Peyer's patch (tissue), 4 donors: ENCODE measurements at regions not wholly inside any gene's neighbourhood (a gene's known extent, or its start where the extent isn't known, plus 50 kb on each side); places are given as distances from the start of the nearest gene placed in this dataset.

Source experiments
- DNase-seq, 3 donors: peaks; one replicate each; pipeline ENCODE4 v3.0.0-alpha.2; 2017 to 2019
- H3K27ac ChIP-seq, 4 donors: fragments of 200-600 bp; sonication (generic); one replicate each; pipeline ENCODE4 v1.5.1; 2016 to 2019
- H3K27me3 ChIP-seq, 2 donors: fragments of 200-600 bp; sonication (generic); one replicate each; pipeline ENCODE4 v1.5.1; 2019
- H3K36me3 ChIP-seq, 3 donors: fragments of 200-600 bp; sonication (generic); one replicate each; pipeline ENCODE4 v1.5.1; 2016 to 2019
- H3K4me1 ChIP-seq, 4 donors: fragments of 200-600 bp; sonication (generic); one replicate each; pipeline ENCODE4 v1.5.1; 2016 to 2019
- H3K4me3 ChIP-seq, 4 donors: fragments of 200-600 bp; sonication (generic); 1 replicate in 3 of 4; 2 replicates in 1 of 4; pipeline ENCODE4 v1.5.1; 2016 to 2019; ENCODE audit warnings: mild to moderate bottlenecking in 1 of 4
- H3K9me3 ChIP-seq, 4 donors: fragments of 200-600 bp; sonication (generic); one replicate each; pipeline ENCODE4 v1.5.1; 2016 to 2019; ENCODE audit warnings: mild to moderate bottlenecking in 1 of 4
- POLR2A ChIP-seq, 2 donors: fragments of 450-650 bp; IDR thresholded peaks; one replicate each; pipeline ENCODE4 v1.5.1; 2017; ENCODE audit warnings: antibody characterized with exemption in 2 of 2, mild to moderate bottlenecking in 2 of 2, moderate library complexity in 2 of 2
- TF ChIP-seq, protein P1 (sequence below), 6 experiments: fragments of 450-650 bp in 4 of 6; fragments of 200-600 bp in 2 of 6; sonication (generic) in 1 of 6; IDR thresholded peaks; one replicate each; pipeline ENCODE4 v1.5.1; 2017 to 2019; ENCODE audit warnings: antibody characterized with exemption in 6 of 6, mild to moderate bottlenecking in 3 of 6, moderate library complexity in 1 of 6

DNA sequence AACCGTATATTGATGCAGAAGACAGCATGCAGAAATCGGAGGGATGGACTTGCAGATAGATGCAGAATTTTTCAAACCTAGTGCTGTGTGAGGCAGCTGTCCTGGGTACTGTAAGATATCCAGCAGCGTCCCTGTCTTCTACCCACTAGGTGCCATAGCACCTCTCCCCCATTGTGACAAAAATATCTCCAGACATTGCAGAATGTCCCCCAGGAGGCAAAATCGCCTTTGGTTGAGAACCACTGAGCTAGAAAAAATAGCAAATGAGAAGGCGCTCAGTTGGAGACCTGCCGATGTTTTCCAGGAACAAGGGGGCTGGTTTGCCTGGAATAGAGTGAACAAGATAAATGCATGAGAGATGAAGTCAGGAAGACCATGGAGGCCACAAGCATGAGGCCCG is 67.9 kb upstream of the TMEM132D start:
- no peak for TF ChIP-seq POLR2A (IDR thresholded peaks at IDR 0.05)
- TF ChIP-seq, protein P1, sequence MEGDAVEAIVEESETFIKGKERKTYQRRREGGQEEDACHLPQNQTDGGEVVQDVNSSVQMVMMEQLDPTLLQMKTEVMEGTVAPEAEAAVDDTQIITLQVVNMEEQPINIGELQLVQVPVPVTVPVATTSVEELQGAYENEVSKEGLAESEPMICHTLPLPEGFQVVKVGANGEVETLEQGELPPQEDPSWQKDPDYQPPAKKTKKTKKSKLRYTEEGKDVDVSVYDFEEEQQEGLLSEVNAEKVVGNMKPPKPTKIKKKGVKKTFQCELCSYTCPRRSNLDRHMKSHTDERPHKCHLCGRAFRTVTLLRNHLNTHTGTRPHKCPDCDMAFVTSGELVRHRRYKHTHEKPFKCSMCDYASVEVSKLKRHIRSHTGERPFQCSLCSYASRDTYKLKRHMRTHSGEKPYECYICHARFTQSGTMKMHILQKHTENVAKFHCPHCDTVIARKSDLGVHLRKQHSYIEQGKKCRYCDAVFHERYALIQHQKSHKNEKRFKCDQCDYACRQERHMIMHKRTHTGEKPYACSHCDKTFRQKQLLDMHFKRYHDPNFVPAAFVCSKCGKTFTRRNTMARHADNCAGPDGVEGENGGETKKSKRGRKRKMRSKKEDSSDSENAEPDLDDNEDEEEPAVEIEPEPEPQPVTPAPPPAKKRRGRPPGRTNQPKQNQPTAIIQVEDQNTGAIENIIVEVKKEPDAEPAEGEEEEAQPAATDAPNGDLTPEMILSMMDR (IDR thresholded peaks at IDR 0.05) = no peak
- Histone ChIP-seq H3K36me3 (no peaks in the 10 kb centered on the region), H3K4me3 (no peak overlapping the region), H3K27me3 (no peaks in the 10 kb centered on the region), H3K27ac (no peak overlapping the region), H3K4me1 (no peaks in the 10 kb centered on the region), H3K9me3 (no peaks in the 10 kb centered on the region)
- DNase-seq = no peak

DNA sequence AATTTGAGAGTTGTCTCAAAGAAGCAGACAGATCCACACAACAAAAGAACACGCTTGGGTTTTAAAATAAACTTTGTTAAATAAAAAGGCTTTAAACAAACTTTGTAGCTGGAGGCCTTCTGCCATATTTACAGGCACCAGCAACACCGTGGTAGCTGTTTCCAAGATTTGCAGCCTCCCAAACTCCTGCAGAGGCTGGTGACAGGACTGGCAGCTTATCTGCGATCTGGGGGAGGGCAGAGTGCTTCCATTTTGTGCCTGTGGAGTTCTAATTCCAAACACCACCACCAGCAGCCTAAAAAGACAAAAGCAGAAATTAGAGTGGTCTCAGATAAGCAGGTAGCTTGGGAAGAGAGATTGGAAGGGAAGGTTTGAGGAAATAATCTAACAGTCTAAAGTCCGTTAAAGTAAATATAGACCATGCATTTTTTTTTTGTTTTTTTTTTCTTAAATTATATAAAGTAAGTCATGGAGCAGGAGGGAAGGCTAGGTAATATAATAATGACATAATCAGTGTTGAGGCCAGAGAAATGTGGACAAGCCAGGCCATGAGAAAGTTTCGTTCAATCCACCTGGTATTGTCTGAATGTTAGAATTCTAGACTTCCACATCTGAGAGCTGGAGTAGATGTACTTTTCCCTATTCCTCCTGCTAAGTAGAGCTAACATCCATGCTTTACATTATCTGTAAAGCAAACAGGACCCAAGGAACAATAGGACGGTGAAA is 69.6 kb upstream of the TMEM132D start:
- DNase-seq = no peak
- TF ChIP-seq POLR2A (IDR thresholded peaks at IDR 0.05) = no peak
- TF ChIP-seq, protein P1 (IDR thresholded peaks at IDR 0.05) = no peak
- Histone ChIP-seq H3K4me1 (no peaks in the 10 kb centered on the region), H3K9me3 (no peaks in the 10 kb centered on the region), H3K27me3 (no peaks in the 10 kb centered on the region), H3K27ac (no peak overlapping the region), H3K36me3 (no peaks in the 10 kb centered on the region), H3K4me3 (no peak overlapping the region)

DNA sequence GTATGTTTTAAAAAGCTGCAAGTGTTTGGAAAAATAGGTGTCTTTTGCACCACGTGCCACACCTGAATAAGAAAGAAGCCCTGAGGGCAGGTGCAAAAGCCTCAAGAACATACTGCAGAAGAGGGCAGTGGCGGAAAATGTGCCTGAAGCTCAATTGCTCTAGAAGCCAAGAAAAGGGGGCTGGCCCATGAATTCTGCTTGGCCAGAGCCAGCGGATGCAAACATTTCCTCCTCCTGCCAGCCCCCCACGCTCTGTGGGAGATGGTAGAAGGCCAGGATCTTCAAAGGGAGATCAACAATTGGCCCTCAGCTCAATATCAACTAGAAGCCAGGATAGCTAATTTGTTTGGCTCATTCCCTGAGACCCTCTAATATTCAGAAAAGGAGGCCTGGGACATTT is 80.3 kb upstream of the TMEM132D start:
- Histone ChIP-seq H3K27ac (no peak overlapping the region), H3K27me3 (no peaks in the 10 kb centered on the region), H3K36me3 (no peaks in the 10 kb centered on the region), H3K4me1 (no peaks in the 10 kb centered on the region), H3K4me3 (no peak overlapping the region), H3K9me3 (peaks cover 0 to 2% (median 0%) of the 10 kb centered on the region in 4 donors)
- no peak for TF ChIP-seq POLR2A (IDR thresholded peaks at IDR 0.05)
- TF ChIP-seq, protein P1 (IDR thresholded peaks at IDR 0.05) = no peak
- DNase-seq = no peak

DNA sequence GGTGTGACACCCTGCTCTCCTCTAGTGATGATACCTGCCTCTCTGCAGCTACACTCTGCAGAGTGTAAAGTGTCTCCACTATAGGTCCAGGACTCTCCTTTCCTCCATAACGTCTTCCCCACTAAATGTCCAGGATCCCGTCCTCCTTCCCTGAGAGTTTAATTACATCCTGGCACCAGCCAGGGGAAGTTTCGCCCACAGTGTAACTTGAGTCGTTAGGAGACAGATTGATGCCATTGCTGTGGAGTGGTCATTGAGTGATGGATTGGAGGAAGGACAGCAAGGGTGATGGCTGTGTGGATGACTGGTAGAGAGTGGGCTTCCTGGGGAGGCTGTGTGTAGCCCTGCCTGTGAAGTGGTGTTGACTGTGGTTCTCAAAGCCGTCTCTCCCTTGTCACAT is 84.0 kb upstream of the TMEM132D start:
- Histone ChIP-seq H3K4me1 (no peaks in the 10 kb centered on the region), H3K27me3 (no peaks in the 10 kb centered on the region), H3K4me3 (no peak overlapping the region), H3K36me3 (no peaks in the 10 kb centered on the region), H3K27ac (no peak overlapping the region), H3K9me3 (peaks cover 0 to 5% (median 0%) of the 10 kb centered on the region in 4 donors)
- TF ChIP-seq POLR2A (IDR thresholded peaks at IDR 0.05) = no peak
- TF ChIP-seq, protein P1 (IDR thresholded peaks at IDR 0.05) = no peak
- DNase-seq = no peak

DNA sequence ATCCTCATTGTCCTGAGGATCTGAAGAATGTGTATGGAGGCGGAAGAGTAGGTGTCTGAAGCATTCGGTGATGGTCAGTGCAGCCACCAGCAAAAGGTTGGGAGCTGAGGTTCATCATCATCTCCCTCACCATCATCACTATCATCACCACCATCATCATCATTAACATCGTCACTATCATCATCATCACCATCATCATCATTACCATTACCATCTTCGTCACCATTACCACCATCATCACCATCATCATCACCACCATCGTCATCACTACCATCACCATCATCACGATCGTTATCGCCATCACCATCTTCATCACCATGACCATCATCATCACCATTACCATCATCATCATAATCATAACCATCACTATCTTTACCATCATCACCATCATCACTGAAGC is 90.8 kb upstream of the TMEM132D start:
- Histone ChIP-seq H3K27ac (no peak overlapping the region), H3K36me3 (no peaks in the 10 kb centered on the region), H3K27me3 (no peaks in the 10 kb centered on the region), H3K4me1 (no peaks in the 10 kb centered on the region), H3K9me3 (no peaks in the 10 kb centered on the region), H3K4me3 (no peak overlapping the region)
- DNase-seq = no peak
- TF ChIP-seq, protein P1 (IDR thresholded peaks at IDR 0.05) = no peak
- TF ChIP-seq POLR2A (IDR thresholded peaks at IDR 0.05) = no peak
